ENCODE measurements at regions not wholly inside any gene's neighbourhood (a gene's known extent, or its start where the extent isn't known, plus 50 kb on each side); places are given as distances from the start of the nearest gene placed in this dataset.
"Not testable (repeated sequence)": the region's sequence is repeated elsewhere in the genome, so short reads cannot be mapped to it uniquely, and the experiment has no call there.

- no peak for DNase-seq
These were observed 180.7 kb upstream of the SMAD3 start for GRCh38 chr15:66884661-66885237.

- DNase-seq = no peak
These were observed 180.0 kb upstream of the SMAD3 start for GRCh38 chr15:66885281-66885915.

GRCh38 chr15:66886241-66886675 lies 179.1 kb upstream of the SMAD3 start:
- no peak for DNase-seq

- DNase-seq = no peak
These were observed 178.6 kb upstream of the SMAD3 start for GRCh38 chr15:66886686-66887273.

- DNase-seq = not testable (repeated sequence)
These were observed 176.1 kb upstream of the SMAD3 start for GRCh38 chr15:66889298-66889697.

- no peak for DNase-seq
These were observed 173.6 kb upstream of the SMAD3 start for GRCh38 chr15:66891776-66892175.

- DNase-seq = no peak
These were observed 172.1 kb upstream of the SMAD3 start for GRCh38 chr15:66893294-66893693.

- no peak for DNase-seq
These were observed 171.0 kb upstream of the SMAD3 start for GRCh38 chr15:66894363-66894762.

GRCh38 chr15:66894986-66895780 lies 170.2 kb upstream of the SMAD3 start:
- no peak for DNase-seq

GRCh38 chr15:66895794-66896453 lies 169.5 kb upstream of the SMAD3 start:
- no peak for DNase-seq

- DNase-seq = no peak
These were observed 168.8 kb upstream of the SMAD3 start for GRCh38 chr15:66896611-66897010.

- DNase-seq = no peak
These were observed 168.0 kb upstream of the SMAD3 start for GRCh38 chr15:66897416-66897815.

GRCh38 chr15:66897971-66898370 lies 167.4 kb upstream of the SMAD3 start:
- DNase-seq = no peak

GRCh38 chr15:66898656-66899386 lies 166.6 kb upstream of the SMAD3 start:
- no peak for DNase-seq

GRCh38 chr15:66899555-66900350 lies 165.6 kb upstream of the SMAD3 start:
- no peak for DNase-seq

- DNase-seq = no peak
These were observed 164.7 kb upstream of the SMAD3 start for GRCh38 chr15:66900586-66901310.

GRCh38 chr15:66901336-66902100 lies 163.9 kb upstream of the SMAD3 start:
- DNase-seq = no peak

- DNase-seq = no peak
These were observed 160.2 kb upstream of the SMAD3 start for GRCh38 chr15:66905185-66905584.

- no peak for DNase-seq
These were observed 159.4 kb upstream of the SMAD3 start for GRCh38 chr15:66905954-66906353.

All from NCI-H1417 treated with DMSO at 0.1 percent for 48 hours (cell line).